ENCODE measurements at regions not wholly inside any gene's neighbourhood (a gene's known extent, or its start where the extent isn't known, plus 50 kb on each side); places are given as distances from the start of the nearest gene placed in this dataset.

DNA sequence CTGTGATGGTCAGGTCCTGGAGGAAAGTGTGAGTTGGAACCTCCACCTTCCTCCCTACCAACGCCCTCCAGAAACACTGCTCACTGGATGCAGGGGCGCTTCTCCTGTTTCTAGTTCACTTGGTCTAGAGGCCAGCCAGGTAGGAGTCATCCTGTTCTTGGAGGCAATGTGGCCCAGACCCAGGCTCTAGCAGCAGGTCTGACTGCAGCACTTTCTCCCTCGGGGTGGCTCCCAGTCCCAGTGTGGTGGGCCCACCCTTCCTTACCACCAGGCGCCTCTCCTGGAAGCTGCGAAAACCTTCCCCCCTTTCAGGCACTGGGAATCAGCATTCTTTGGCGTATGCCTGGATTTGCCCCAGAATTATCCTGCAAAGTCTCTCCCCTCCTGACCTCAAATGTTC, 292.8 kb downstream of the SOX11 start:
- FAIRE-seq: no peak
- H3K4me1 Mint-ChIP-seq (ENCODE audit: low read depth, unreplicated experiment): no peaks in the 10 kb centered on the region
- no peak overlapping the region for H3K27ac Mint-ChIP-seq (ENCODE audit: unreplicated experiment)
- no peak overlapping the region for H3K4me3 ChIP-seq (ENCODE audit: insufficient read depth, low read depth, low read length)
- H3K9me3 ChIP-seq (ENCODE audit: insufficient read depth, low read depth, low read length): no peaks in the 10 kb centered on the region
- H3K79me2 ChIP-seq (ENCODE audit: insufficient read depth, low read length): no peaks in the 10 kb centered on the region
- H3K27ac ChIP-seq (ENCODE audit: low read depth, low read length): no peak overlapping the region
- no peaks in the 10 kb centered on the region for H3K4me1 ChIP-seq (ENCODE audit: insufficient read depth, low read length)
- TF ChIP-seq EZH2 (IDR thresholded peaks at IDR 0.05; ENCODE audit: insufficient read depth, low read length): no peak
- TF ChIP-seq, protein P1, sequence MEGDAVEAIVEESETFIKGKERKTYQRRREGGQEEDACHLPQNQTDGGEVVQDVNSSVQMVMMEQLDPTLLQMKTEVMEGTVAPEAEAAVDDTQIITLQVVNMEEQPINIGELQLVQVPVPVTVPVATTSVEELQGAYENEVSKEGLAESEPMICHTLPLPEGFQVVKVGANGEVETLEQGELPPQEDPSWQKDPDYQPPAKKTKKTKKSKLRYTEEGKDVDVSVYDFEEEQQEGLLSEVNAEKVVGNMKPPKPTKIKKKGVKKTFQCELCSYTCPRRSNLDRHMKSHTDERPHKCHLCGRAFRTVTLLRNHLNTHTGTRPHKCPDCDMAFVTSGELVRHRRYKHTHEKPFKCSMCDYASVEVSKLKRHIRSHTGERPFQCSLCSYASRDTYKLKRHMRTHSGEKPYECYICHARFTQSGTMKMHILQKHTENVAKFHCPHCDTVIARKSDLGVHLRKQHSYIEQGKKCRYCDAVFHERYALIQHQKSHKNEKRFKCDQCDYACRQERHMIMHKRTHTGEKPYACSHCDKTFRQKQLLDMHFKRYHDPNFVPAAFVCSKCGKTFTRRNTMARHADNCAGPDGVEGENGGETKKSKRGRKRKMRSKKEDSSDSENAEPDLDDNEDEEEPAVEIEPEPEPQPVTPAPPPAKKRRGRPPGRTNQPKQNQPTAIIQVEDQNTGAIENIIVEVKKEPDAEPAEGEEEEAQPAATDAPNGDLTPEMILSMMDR (IDR thresholded peaks at IDR 0.05; ENCODE audit: insufficient read depth, low read depth, low read length): no peak
- no peak overlapping the region for H3K4me2 ChIP-seq (ENCODE audit: low read length)
- H3K4me3 Mint-ChIP-seq (ENCODE audit: unreplicated experiment): no peak overlapping the region
- no peaks in the 10 kb centered on the region for H3K36me3 Mint-ChIP-seq (ENCODE audit: low read depth, unreplicated experiment)
- no peak overlapping the region for H2AFZ ChIP-seq (ENCODE audit: low read depth, low read length)
- no peak for DNase-seq (ENCODE audit: low read depth)
- peaks cover 4% of the 10 kb centered on the region for H3K27me3 Mint-ChIP-seq (ENCODE audit: low read depth, unreplicated experiment)
- H3K9me3 Mint-ChIP-seq (ENCODE audit: unreplicated experiment): no peaks in the 10 kb centered on the region
- H3K9ac ChIP-seq (ENCODE audit: low read length): no peak overlapping the region
- H3K36me3 ChIP-seq (ENCODE audit: insufficient read depth, low read length): no peaks in the 10 kb centered on the region
- H3K27me3 ChIP-seq (ENCODE audit: insufficient read depth, low read length): no peaks in the 10 kb centered on the region
- no peaks in the 10 kb centered on the region for H4K20me1 ChIP-seq (ENCODE audit: insufficient read depth, low read length)

DNA sequence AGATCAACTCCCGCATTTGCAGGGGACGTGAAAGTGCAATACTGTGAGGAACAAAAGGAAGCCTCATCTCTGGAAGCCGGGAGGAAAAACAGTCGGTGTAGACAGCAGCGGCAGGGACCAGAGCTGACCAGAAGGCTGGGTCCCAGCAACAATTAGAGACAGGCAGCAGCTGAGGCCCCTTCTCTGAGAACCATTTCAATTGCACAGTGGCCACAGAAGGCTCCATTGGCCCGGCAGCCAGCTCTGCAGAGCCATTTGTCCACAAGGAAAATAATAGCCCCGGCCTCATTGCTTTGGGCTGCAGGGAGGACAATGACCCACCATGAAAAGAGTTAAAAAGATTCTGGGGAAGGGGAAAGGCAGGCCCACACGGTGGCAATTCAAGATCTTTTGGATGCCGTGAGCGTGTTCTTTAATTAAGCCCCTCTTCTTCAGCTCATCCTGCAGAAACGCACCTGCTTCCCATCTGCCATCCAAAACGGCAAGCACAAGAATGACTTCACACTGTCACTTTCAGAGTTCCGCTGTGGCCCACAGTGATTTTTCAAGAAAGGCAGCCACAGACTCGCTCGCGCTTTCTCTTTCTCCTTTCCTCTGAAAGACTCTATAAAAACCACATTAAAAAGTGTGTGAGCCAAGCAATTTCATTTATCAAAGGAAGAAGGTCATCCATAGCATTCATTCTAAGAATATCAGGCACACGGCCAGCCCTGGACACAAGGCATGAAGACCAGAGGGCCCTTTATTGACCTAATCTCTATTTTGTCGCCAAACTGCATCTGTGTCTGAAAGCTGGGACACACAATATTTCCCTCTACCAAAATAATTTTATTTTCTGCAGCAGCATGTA, 293.6 kb downstream of the SOX11 start:
- Mint-ChIP-seq H3K27ac (ENCODE audit: unreplicated experiment) (no peak overlapping the region), H3K9me3 (ENCODE audit: unreplicated experiment) (no peaks in the 10 kb centered on the region), H3K27me3 (ENCODE audit: low read depth, unreplicated experiment) (peaks cover 4% of the 10 kb centered on the region), H3K4me3 (ENCODE audit: unreplicated experiment) (no peak overlapping the region), H3K36me3 (ENCODE audit: low read depth, unreplicated experiment) (no peaks in the 10 kb centered on the region), H3K4me1 (ENCODE audit: low read depth, unreplicated experiment) (no peaks in the 10 kb centered on the region)
- no peaks in the 10 kb centered on the region for H3K27me3 ChIP-seq (ENCODE audit: insufficient read depth, low read length)
- FAIRE-seq (no peak), DNase-seq (ENCODE audit: low read depth) (no peak)
- no peaks in the 10 kb centered on the region for H3K4me1 ChIP-seq (ENCODE audit: insufficient read depth, low read length)
- no peak overlapping the region for H2AFZ ChIP-seq (ENCODE audit: low read depth, low read length)
- no peak overlapping the region for H3K4me2 ChIP-seq (ENCODE audit: low read length)
- no peaks in the 10 kb centered on the region for H3K36me3 ChIP-seq (ENCODE audit: insufficient read depth, low read length)
- no peak overlapping the region for H3K27ac ChIP-seq (ENCODE audit: low read depth, low read length)
- H3K4me3 ChIP-seq (ENCODE audit: insufficient read depth, low read depth, low read length): no peak overlapping the region
- no peaks in the 10 kb centered on the region for H3K9me3 ChIP-seq (ENCODE audit: insufficient read depth, low read depth, low read length)
- TF ChIP-seq, protein P1 (IDR thresholded peaks at IDR 0.05; ENCODE audit: insufficient read depth, low read depth, low read length): no peak
- no peak for TF ChIP-seq EZH2 (IDR thresholded peaks at IDR 0.05; ENCODE audit: insufficient read depth, low read length)
- no peaks in the 10 kb centered on the region for H3K79me2 ChIP-seq (ENCODE audit: insufficient read depth, low read length)
- no peak overlapping the region for H3K9ac ChIP-seq (ENCODE audit: low read length)
- no peaks in the 10 kb centered on the region for H4K20me1 ChIP-seq (ENCODE audit: insufficient read depth, low read length)
